Neural cell (in vitro differentiated cells): ENCODE measurements at regions not wholly inside any gene's neighbourhood (a gene's known extent, or its start where the extent isn't known, plus 50 kb on each side); places are given as distances from the start of the nearest gene placed in this dataset.

Source experiments
- H2AFZ ChIP-seq: fragments of 200-600, 300-800 bp; sonication (generic), shearing (Covaris generic); 2 replicates; pipeline ENCODE4 v1.6.0; 2014; ENCODE audit warnings: low read depth, mild to moderate bottlenecking, antibody characterized with exemption, low read length, moderate library complexity
- H3F3A ChIP-seq: fragments of 200-600 bp; shearing (Covaris generic); 2 replicates; pipeline ENCODE4 v1.6.1; 2016; ENCODE audit warnings: mild to moderate bottlenecking, moderate library complexity, mixed read lengths, antibody characterized with exemption, low read length; ENCODE audit not compliant: insufficient read depth, poor library complexity, severe bottlenecking
- H3K27ac ChIP-seq: fragments of 200-600, 300-800 bp; sonication (generic), shearing (Covaris generic); 2 replicates; pipeline ENCODE4 v1.5.1; 2014; ENCODE audit warnings: mild to moderate bottlenecking, low read length, moderate library complexity
- H3K27me3 ChIP-seq: fragments of 300-800, 200-600 bp; sonication (generic), shearing (Covaris generic); 2 replicates; pipeline ENCODE4 v1.6.0; 2014; ENCODE audit warnings: mild to moderate bottlenecking, low read depth, low read length, moderate library complexity; ENCODE audit not compliant: insufficient read depth
- H3K36me3 ChIP-seq: fragments of 300-800, 200-600 bp; sonication (generic), shearing (Covaris generic); 2 replicates; pipeline ENCODE4 v1.5.1; 2014; ENCODE audit warnings: mild to moderate bottlenecking, antibody characterized with exemption, low read length, moderate library complexity; ENCODE audit not compliant: insufficient read depth
- H3K4me2 ChIP-seq: fragments of 300-800, 200-600 bp; sonication (generic), shearing (Covaris generic); 2 replicates; pipeline ENCODE4 v1.6.0; 2014; ENCODE audit warnings: mild to moderate bottlenecking, low read length
- H3K4me3 ChIP-seq: fragments of 300-800, 200-600 bp; sonication (generic), shearing (Covaris generic); 2 replicates; pipeline ENCODE4 v1.5.1; 2014; ENCODE audit warnings: mild to moderate bottlenecking, low read length, moderate library complexity
- H3K79me2 ChIP-seq: fragments of 200-600 bp; shearing (Covaris generic); replicated peaks from 2 replicates; pipeline ENCODE4 v1.6.0; 2014; ENCODE audit warnings: mild to moderate bottlenecking, low read length, moderate library complexity; ENCODE audit not compliant: insufficient read depth
- H3K9ac ChIP-seq: fragments of 300-800, 200-600 bp; sonication (generic), shearing (Covaris generic); 2 replicates; pipeline ENCODE4 v1.6.1; 2016; ENCODE audit warnings: mild to moderate bottlenecking, low read length, mixed read lengths
- H3K9me2 ChIP-seq: fragments of 200-600 bp; shearing (Covaris generic); 2 replicates; pipeline ENCODE4 v1.6.1; 2016; ENCODE audit warnings: mild to moderate bottlenecking, low read length, mixed read lengths; ENCODE audit not compliant: insufficient read depth
- H3K9me3 ChIP-seq: fragments of 200-600, 300-800 bp; sonication (generic), shearing (Covaris generic); 2 replicates; pipeline ENCODE4 v1.6.1; 2016; ENCODE audit warnings: mild to moderate bottlenecking, mixed run types, low read length, moderate library complexity, mixed read lengths
- H4K20me1 ChIP-seq: fragments of 200-600 bp; shearing (Covaris generic); 2 replicates; pipeline ENCODE4 v1.6.1; 2016; ENCODE audit warnings: mild to moderate bottlenecking, mixed run types; ENCODE audit not compliant: insufficient read depth
- EP300 ChIP-seq: fragments of 450-650 bp; conservative IDR thresholded peaks from 2 replicates; pipeline ENCODE4 v1.6.1; 2014; ENCODE audit warnings: antibody characterized with exemption, mild to moderate bottlenecking, moderate library complexity; ENCODE audit not compliant: poor library complexity, severe bottlenecking
- EZH2 ChIP-seq: fragments of 200-600, 300-800 bp; shearing (Covaris generic), sonication (generic); IDR thresholded peaks from 2 replicates; pipeline ENCODE4 v1.6.1; 2014; ENCODE audit warnings: antibody characterized with exemption, low read length, borderline replicate concordance, mild to moderate bottlenecking; ENCODE audit not compliant: insufficient read depth, poor library complexity, severe bottlenecking
- MXI1 ChIP-seq: fragments of 450-650 bp; conservative IDR thresholded peaks from 2 replicates; pipeline ENCODE4 v1.6.1; 2014; ENCODE audit warnings: antibody characterized with exemption, mild to moderate bottlenecking; ENCODE audit not compliant: poor library complexity, severe bottlenecking
- POLR2AphosphoS5 ChIP-seq: IDR thresholded peaks from 2 replicates; pipeline ENCODE4 v1.6.1; 2012
- RAD21 ChIP-seq: fragments of 450-650 bp; conservative IDR thresholded peaks from 2 replicates; pipeline ENCODE4 v1.6.1; 2014; ENCODE audit warnings: antibody characterized with exemption, mild to moderate bottlenecking, moderate library complexity
- SMC3 ChIP-seq: fragments of 450-650 bp; conservative IDR thresholded peaks from 2 replicates; pipeline ENCODE4 v1.6.1; 2014; ENCODE audit warnings: antibody characterized with exemption, mild to moderate bottlenecking, moderate library complexity; ENCODE audit not compliant: poor library complexity
- TAF1 ChIP-seq: IDR thresholded peaks from 2 replicates; pipeline ENCODE4 v1.6.1; 2012; ENCODE audit warnings: low read depth
- TF ChIP-seq, protein P1 (sequence below): IDR thresholded peaks from 2 replicates; pipeline ENCODE4 v1.6.1; 2012; ENCODE audit warnings: borderline replicate concordance
- TF ChIP-seq, protein P2 (sequence below): fragments of 450-650 bp; IDR thresholded peaks from 2 replicates; pipeline ENCODE4 v1.5.1; 2014; ENCODE audit warnings: antibody characterized with exemption, mild to moderate bottlenecking, moderate library complexity; ENCODE audit not compliant: poor library complexity, severe bottlenecking

DNA sequence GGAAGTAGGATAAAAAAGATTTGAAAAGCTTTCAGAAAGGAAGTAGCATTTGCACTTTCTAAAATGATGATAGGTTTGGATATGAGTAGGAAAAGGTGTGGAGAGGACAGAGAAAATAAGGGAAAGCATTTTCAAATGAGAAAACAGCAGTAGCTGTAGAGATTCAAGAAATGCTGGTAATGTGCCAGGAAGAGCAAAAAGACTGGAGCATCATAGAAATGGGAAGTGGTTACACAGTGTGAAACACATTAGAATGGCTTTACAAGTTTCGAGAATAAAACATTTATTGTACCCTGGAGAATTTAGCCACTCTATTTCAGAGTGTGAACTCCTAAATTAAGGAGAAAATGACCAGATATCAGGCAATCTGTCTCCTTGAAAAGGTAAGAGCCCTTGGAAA lies 108.3 kb upstream of the CHL1 start:
- Histone ChIP-seq H4K20me1 (no peaks in the 10 kb centered on the region), H2AFZ (no peak overlapping the region), H3K4me2 (no peak overlapping the region), H3F3A (no peaks in the 10 kb centered on the region), H3K79me2 (no peaks in the 10 kb centered on the region), H3K9ac (no peak overlapping the region), H3K9me3 (no peaks in the 10 kb centered on the region), H3K9me2 (no peaks in the 10 kb centered on the region), H3K4me3 (no peak overlapping the region), H3K27me3 (no peaks in the 10 kb centered on the region), H3K27ac (no peak overlapping the region), H3K36me3 (no peaks in the 10 kb centered on the region)
- TF ChIP-seq TAF1 (no peak), POLR2AphosphoS5 (peak; percentile 3)

DNA sequence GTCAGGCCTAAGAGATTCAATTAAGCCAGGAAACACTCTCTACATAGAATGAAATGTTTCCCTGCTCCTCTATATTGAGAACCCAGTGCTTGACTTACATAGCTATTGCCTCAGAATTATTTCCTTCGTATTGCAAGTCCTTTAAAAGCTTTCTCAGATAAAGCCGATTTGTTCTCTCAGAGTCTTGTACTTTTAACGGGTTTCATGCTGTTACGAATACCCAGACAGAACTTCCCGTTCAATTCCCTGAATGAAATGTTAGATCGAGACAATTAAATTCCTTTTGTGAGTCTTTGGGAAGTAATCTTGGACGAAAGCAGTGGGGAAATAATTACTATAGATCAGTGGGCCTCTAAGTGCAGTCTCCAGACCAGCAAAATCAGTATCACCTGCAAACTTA lies 102.8 kb upstream of the CHL1 start:
- Histone ChIP-seq H3K4me2 (no peak overlapping the region), H3K9me3 (no peaks in the 10 kb centered on the region), H3K36me3 (no peaks in the 10 kb centered on the region), H3K4me3 (no peak overlapping the region), H3F3A (peaks cover 8% of the 10 kb centered on the region), H3K27ac (no peak overlapping the region), H2AFZ (no peak overlapping the region), H3K79me2 (no peaks in the 10 kb centered on the region), H3K9ac (no peak overlapping the region), H3K9me2 (no peaks in the 10 kb centered on the region), H3K27me3 (no peaks in the 10 kb centered on the region), H4K20me1 (no peaks in the 10 kb centered on the region)
- TF ChIP-seq POLR2AphosphoS5 (no peak), SMC3 (no peak)
- TF ChIP-seq, protein P1, sequence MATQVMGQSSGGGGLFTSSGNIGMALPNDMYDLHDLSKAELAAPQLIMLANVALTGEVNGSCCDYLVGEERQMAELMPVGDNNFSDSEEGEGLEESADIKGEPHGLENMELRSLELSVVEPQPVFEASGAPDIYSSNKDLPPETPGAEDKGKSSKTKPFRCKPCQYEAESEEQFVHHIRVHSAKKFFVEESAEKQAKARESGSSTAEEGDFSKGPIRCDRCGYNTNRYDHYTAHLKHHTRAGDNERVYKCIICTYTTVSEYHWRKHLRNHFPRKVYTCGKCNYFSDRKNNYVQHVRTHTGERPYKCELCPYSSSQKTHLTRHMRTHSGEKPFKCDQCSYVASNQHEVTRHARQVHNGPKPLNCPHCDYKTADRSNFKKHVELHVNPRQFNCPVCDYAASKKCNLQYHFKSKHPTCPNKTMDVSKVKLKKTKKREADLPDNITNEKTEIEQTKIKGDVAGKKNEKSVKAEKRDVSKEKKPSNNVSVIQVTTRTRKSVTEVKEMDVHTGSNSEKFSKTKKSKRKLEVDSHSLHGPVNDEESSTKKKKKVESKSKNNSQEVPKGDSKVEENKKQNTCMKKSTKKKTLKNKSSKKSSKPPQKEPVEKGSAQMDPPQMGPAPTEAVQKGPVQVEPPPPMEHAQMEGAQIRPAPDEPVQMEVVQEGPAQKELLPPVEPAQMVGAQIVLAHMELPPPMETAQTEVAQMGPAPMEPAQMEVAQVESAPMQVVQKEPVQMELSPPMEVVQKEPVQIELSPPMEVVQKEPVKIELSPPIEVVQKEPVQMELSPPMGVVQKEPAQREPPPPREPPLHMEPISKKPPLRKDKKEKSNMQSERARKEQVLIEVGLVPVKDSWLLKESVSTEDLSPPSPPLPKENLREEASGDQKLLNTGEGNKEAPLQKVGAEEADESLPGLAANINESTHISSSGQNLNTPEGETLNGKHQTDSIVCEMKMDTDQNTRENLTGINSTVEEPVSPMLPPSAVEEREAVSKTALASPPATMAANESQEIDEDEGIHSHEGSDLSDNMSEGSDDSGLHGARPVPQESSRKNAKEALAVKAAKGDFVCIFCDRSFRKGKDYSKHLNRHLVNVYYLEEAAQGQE, result peak; percentile 39

DNA sequence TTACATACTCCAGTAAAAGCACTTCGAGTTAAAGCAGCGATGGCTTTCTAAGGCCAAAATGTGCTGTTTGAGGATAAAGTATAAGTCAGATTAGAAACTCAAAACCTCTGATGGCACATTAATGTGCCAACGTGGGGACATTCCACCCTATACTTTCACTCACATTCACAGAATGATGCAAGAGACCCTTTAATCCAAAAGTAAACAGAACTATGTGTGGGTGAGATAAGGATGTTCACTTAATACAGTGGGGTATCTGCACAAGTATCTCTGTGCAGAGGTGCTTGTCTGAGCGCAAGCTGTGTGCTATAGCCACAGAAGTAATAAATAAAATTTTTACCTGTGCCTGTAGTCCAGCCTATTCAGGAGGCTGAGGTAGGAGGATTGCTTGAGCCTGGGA lies 100.3 kb upstream of the CHL1 start:
- Histone ChIP-seq H3K27me3 (no peaks in the 10 kb centered on the region), H2AFZ (no peak overlapping the region), H4K20me1 (no peaks in the 10 kb centered on the region), H3K9me2 (no peaks in the 10 kb centered on the region), H3K27ac (peak overlapping the region; percentile 90), H3K36me3 (no peaks in the 10 kb centered on the region), H3F3A (peaks cover 13% of the 10 kb centered on the region), H3K9me3 (no peaks in the 10 kb centered on the region), H3K4me3 (no peak overlapping the region), H3K4me2 (no peak overlapping the region), H3K79me2 (no peaks in the 10 kb centered on the region), H3K9ac (no peak overlapping the region)
- no peak for TF ChIP-seq EZH2
- no peak for TF ChIP-seq MXI1
- TF ChIP-seq TAF1, result no peak
- no peak for TF ChIP-seq SMC3
- no peak for TF ChIP-seq RAD21
- no peak for TF ChIP-seq POLR2AphosphoS5
- TF ChIP-seq, protein P1, result no peak
- no peak for TF ChIP-seq EP300
- TF ChIP-seq, protein P2, sequence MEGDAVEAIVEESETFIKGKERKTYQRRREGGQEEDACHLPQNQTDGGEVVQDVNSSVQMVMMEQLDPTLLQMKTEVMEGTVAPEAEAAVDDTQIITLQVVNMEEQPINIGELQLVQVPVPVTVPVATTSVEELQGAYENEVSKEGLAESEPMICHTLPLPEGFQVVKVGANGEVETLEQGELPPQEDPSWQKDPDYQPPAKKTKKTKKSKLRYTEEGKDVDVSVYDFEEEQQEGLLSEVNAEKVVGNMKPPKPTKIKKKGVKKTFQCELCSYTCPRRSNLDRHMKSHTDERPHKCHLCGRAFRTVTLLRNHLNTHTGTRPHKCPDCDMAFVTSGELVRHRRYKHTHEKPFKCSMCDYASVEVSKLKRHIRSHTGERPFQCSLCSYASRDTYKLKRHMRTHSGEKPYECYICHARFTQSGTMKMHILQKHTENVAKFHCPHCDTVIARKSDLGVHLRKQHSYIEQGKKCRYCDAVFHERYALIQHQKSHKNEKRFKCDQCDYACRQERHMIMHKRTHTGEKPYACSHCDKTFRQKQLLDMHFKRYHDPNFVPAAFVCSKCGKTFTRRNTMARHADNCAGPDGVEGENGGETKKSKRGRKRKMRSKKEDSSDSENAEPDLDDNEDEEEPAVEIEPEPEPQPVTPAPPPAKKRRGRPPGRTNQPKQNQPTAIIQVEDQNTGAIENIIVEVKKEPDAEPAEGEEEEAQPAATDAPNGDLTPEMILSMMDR, result no peak
